Kidney (tissue), 13 donors: ENCODE measurements at regions not wholly inside any gene's neighbourhood (a gene's known extent, or its start where the extent isn't known, plus 50 kb on each side); places are given as distances from the start of the nearest gene placed in this dataset.

Experiments
- DNase-seq, 5 donors: peaks; one replicate each; pipeline ENCODE4 v3.0.0-alpha.2; 2013 to 2020
- FAIRE-seq: peaks from 2 replicates; lab custom pipeline; 2012; peaks lifted over from hg19 to GRCh38; lab: Jason Lieb, UNC
- H3K27ac ChIP-seq, 2 donors: one replicate each; pipeline ENCODE4 v1.7.0; 2013; ENCODE audit warnings: low read depth in 2 of 2, low read length in 2 of 2, inconsistent platforms in 1 of 2
- H3K27me3 ChIP-seq: one replicate; pipeline ENCODE4 v1.7.1; 2013; ENCODE audit warnings: low read length, inconsistent platforms; ENCODE audit not compliant: control insufficient read depth, insufficient read depth
- H3K36me3 ChIP-seq, 3 donors: one replicate each; pipeline versions ENCODE4 v1.7.0 to v1.7.1; 2013; ENCODE audit warnings: low read length in 3 of 3, control low read depth in 1 of 3, inconsistent platforms in 1 of 3; ENCODE audit not compliant: insufficient read depth in 3 of 3, control insufficient read depth in 2 of 3
- H3K4me1 ChIP-seq, 3 donors: one replicate each; pipeline versions ENCODE4 v1.7.0 to v1.7.1; 2013; ENCODE audit warnings: low read length in 3 of 3, inconsistent platforms in 1 of 3, low read depth in 1 of 3; ENCODE audit not compliant: control insufficient read depth in 2 of 3, insufficient read depth in 2 of 3
- H3K4me3 ChIP-seq, 3 donors: one replicate each; pipeline versions ENCODE4 v1.7.0 to v1.8.1; 2013; ENCODE audit warnings: low read length in 3 of 3, control low read depth in 1 of 3, inconsistent platforms in 1 of 3
- H3K9ac ChIP-seq, 3 donors: one replicate each; pipeline versions ENCODE4 v1.7.0 to v1.7.1; 2013; ENCODE audit warnings: low read length in 3 of 3, control low read depth in 1 of 3, inconsistent platforms in 1 of 3
- H3K9me3 ChIP-seq, 3 donors: one replicate each; pipeline versions ENCODE4 v1.7.0 to v1.7.1; 2013; ENCODE audit warnings: low read length in 3 of 3, control low read depth in 1 of 3, inconsistent platforms in 1 of 3; ENCODE audit not compliant: control insufficient read depth in 2 of 3, insufficient read depth in 1 of 3
- CTCF ChIP-seq: IDR thresholded peaks from 3 replicates; pipeline ENCODE4 v1.5.1; 2012; ENCODE audit warnings: mild to moderate bottlenecking, moderate library complexity, borderline replicate concordance; ENCODE audit not compliant: insufficient read depth; ENCODE audit errors: extremely low read depth
- intact Hi-C: fragments of 100-400 bp; cut with DNase I; formaldehyde crosslinking; loops from one replicate; pipeline ENCODE4 v1.11.1; 2022
- donor health status: control.
- donor health status: control.
- donor health status: control.
- donor health status: control.
- donor health status: control.
- donor health status: DM: yes; HTN: yes; CAD: no.
- donor health status: Normal renal cell carcinoma (clear cell type).

- TF ChIP-seq CTCF = no peak
- no peak overlapping the region for H3K9ac ChIP-seq
- DNase-seq = no peak
- no peak overlapping the region for H3K4me3 ChIP-seq
- H3K27me3 ChIP-seq = no peaks in the 10 kb centered on the region
- H3K4me1 ChIP-seq = no peaks in the 10 kb centered on the region
- intact Hi-C loops = no loop called here
- no peak for FAIRE-seq
- H3K36me3 ChIP-seq = no peaks in the 10 kb centered on the region
- H3K9me3 ChIP-seq = no peaks in the 10 kb centered on the region
- no peak overlapping the region for H3K27ac ChIP-seq
Observed at GRCh38 chr16:77610496-77610895, 111.8 kb upstream of the NUDT7 start.

- FAIRE-seq = no peak
- no peak overlapping the region for H3K9ac ChIP-seq
- intact Hi-C loops = no loop called here
Observed at GRCh38 chr16:77611386-77611785, 110.9 kb upstream of the NUDT7 start.

GRCh38 chr16:77612596-77612995, 109.7 kb upstream of the NUDT7 start:
- DNase-seq = no peak
- Histone ChIP-seq H3K27me3 (no peaks in the 10 kb centered on the region), H3K4me1 (no peaks in the 10 kb centered on the region), H3K27ac (no peak overlapping the region), H3K4me3 (no peak overlapping the region), H3K36me3 (no peaks in the 10 kb centered on the region), H3K9ac (no peak overlapping the region), H3K9me3 (no peaks in the 10 kb centered on the region)
- intact Hi-C loops = no loop called here
- FAIRE-seq = no peak
- TF ChIP-seq CTCF = no peak

More at GRCh38 chr16:77611386-77611785, 110.9 kb upstream of the NUDT7 start:
- Histone ChIP-seq H3K9me3 (no peaks in the 10 kb centered on the region), H3K4me1 (no peaks in the 10 kb centered on the region), H3K4me3 (no peak overlapping the region), H3K27me3 (no peaks in the 10 kb centered on the region), H3K36me3 (no peaks in the 10 kb centered on the region), H3K27ac (no peak overlapping the region)
- TF ChIP-seq CTCF = no peak
- no peak for DNase-seq

- Histone ChIP-seq H3K27ac (no peak overlapping the region), H3K4me1 (no peaks in the 10 kb centered on the region), H3K4me3 (no peak overlapping the region), H3K9me3 (no peaks in the 10 kb centered on the region), H3K36me3 (no peaks in the 10 kb centered on the region), H3K27me3 (no peaks in the 10 kb centered on the region), H3K9ac (no peak overlapping the region)
- TF ChIP-seq CTCF = no peak
- intact Hi-C loops = no loop called here
- FAIRE-seq (no peak), DNase-seq (no peak)
Observed at GRCh38 chr16:77613095-77613494, 109.2 kb upstream of the NUDT7 start.
